ENCODE measurements at regions not wholly inside any gene's neighbourhood (a gene's known extent, or its start where the extent isn't known, plus 50 kb on each side); places are given as distances from the start of the nearest gene placed in this dataset.

- H3K36me3 ChIP-seq (ENCODE audit: control insufficient read depth, insufficient read depth, low read length): no peaks in the 10 kb centered on the region
- no peaks in the 10 kb centered on the region for H3K79me2 ChIP-seq (ENCODE audit: control insufficient read depth, insufficient read depth, low read length)
- no peaks in the 10 kb centered on the region for H3K4me1 ChIP-seq (replicated peaks in 1 of 2; ENCODE audit: control insufficient read depth in 2 of 2, insufficient read depth in 2 of 2, low read length in 2 of 2)
- no TSS peak for BruUV-seq (replicated peaks)
- no peaks in the 10 kb centered on the region for H4K20me1 ChIP-seq (replicated peaks; ENCODE audit: control insufficient read depth, insufficient read depth, low read length)
- WGBS (ENCODE audit: insufficient coverage, low coverage, missing lambda C conversion rate): 2% methylated on average over 6 of the region's 6 CpGs
- TF ChIP-seq ZNF584 (CRISPR knock-in tag; IDR thresholded peaks at IDR 0.05; ENCODE audit: low read depth) (no peak), RBM34 (IDR thresholded peaks at IDR 0.05; ENCODE audit: borderline replicate concordance, insufficient read depth, low read length) (no peak), STAT5A (IDR thresholded peaks at IDR 0.05; ENCODE audit: borderline replicate concordance, low read length) (no peak), NFXL1 (CRISPR knock-in tag; IDR thresholded peaks at IDR 0.05) (no peak), SUPT5H (IDR thresholded peaks at IDR 0.05) (no peak), CXXC5 (CRISPR knock-in tag; IDR thresholded peaks at IDR 0.05) (no peak), E2F8 (IDR thresholded peaks at IDR 0.05; ENCODE audit: low read depth, partially characterized antibody) (no peak), ZFP1 (CRISPR knock-in tag; IDR thresholded peaks at IDR 0.05) (no peak), FOXJ3 (CRISPR knock-in tag; IDR thresholded peaks at IDR 0.05) (no peak), ZNF561 (CRISPR knock-in tag; conservative IDR thresholded peaks at IDR 0.05) (no peak), MIER1 (IDR thresholded peaks at IDR 0.05; ENCODE audit: low read depth) (no peak), TFAM (CRISPR knock-in tag; conservative IDR thresholded peaks at IDR 0.05) (no peak), CSDE1 (IDR thresholded peaks at IDR 0.05) (no peak), HNRNPH1 (optimal IDR thresholded peaks at IDR 0.05; ENCODE audit: low read depth, low read length) (no peak), RUNX1 (IDR thresholded peaks at IDR 0.05; ENCODE audit: low read depth) (no peak), FOXJ2 (tag; IDR thresholded peaks at IDR 0.05) (no peak), CBFB (CRISPR knock-in tag; IDR thresholded peaks at IDR 0.05) (no peak)
- TF ChIP-seq, protein P1, sequence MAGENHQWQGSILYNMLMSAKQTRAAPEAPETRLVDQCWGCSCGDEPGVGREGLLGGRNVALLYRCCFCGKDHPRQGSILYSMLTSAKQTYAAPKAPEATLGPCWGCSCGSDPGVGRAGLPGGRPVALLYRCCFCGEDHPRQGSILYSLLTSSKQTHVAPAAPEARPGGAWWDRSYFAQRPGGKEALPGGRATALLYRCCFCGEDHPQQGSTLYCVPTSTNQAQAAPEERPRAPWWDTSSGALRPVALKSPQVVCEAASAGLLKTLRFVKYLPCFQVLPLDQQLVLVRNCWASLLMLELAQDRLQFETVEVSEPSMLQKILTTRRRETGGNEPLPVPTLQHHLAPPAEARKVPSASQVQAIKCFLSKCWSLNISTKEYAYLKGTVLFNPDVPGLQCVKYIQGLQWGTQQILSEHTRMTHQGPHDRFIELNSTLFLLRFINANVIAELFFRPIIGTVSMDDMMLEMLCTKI (IDR thresholded peaks at IDR 0.05; ENCODE audit: partially characterized antibody): no peak
- TF ChIP-seq, protein P2, sequence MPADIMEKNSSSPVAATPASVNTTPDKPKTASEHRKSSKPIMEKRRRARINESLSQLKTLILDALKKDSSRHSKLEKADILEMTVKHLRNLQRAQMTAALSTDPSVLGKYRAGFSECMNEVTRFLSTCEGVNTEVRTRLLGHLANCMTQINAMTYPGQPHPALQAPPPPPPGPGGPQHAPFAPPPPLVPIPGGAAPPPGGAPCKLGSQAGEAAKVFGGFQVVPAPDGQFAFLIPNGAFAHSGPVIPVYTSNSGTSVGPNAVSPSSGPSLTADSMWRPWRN (IDR thresholded peaks at IDR 0.05; ENCODE audit: low read depth): no peak
- in situ Hi-C loops (cut with MboI) (no loop called here), intact Hi-C loops (cut with micrococcal nuclease) (no loop called here)
- FAIRE-seq (no peak), ATAC-seq (no peak), DNase-seq (ENCODE audit: extremely low read depth in 1 of 4, low spot score in 3 of 4) (no peak)
- H3K4me3 ChIP-seq: no peak overlapping the region
- no peaks in the 10 kb centered on the region for H3K9me3 ChIP-seq (replicated peaks; ENCODE audit: control insufficient read depth, insufficient read depth, low read depth, low read length)
- no peak overlapping the region for H3K27ac ChIP-seq (ENCODE audit: extremely low read depth, low read depth, low read length)
- H3K4me2 ChIP-seq (ENCODE audit: insufficient read depth, low read length): no peak overlapping the region
- peaks cover 2 to 16% of the 10 kb centered on the region in 2 experiments for H3K27me3 ChIP-seq (ENCODE audit: control insufficient read depth in 2 of 2, insufficient read depth in 2 of 2, low read length in 2 of 2)
- no peak overlapping the region for H3K9ac ChIP-seq (ENCODE audit: insufficient read depth in 1 of 2, low read depth in 2 of 2, low read length in 2 of 2)
- ChIA-PET POLR2A (no interaction called here), CTCF (ENCODE audit: low intra/inter-chr PET ratio) (no interaction called here)
- no peaks in the 10 kb centered on the region for H3K9me1 ChIP-seq (ENCODE audit: control insufficient read depth, insufficient read depth, low read length)
- no peak overlapping the region for H2AFZ ChIP-seq (ENCODE audit: low read depth, low read length)
These were observed 232.6 kb upstream of the GPR26 start for GRCh38 chr10:123433539-123433938.
